K562 (cell line): ENCODE measurements at regions not wholly inside any gene's neighbourhood (a gene's known extent, or its start where the extent isn't known, plus 50 kb on each side); places are given as distances from the start of the nearest gene placed in this dataset.

ENCODE experiments used
- ATAC-seq: fragments of 200-7000 bp; cut with Tn5 transposase; 3 replicates; pipeline ENCODE4 v1.9.1; 2020; ENCODE audit warnings: moderate library complexity
- BruUV-seq: library from RNA; stranded (reverse); fragments of 400-500 nt; replicated peaks from 2 replicates; lab custom pipeline; 2021; lab: Mats Ljungman, UMichigan
- CTCF ChIA-PET: fragments of 300-600 bp; formaldehyde crosslinking; extraction: SDS; loops from one replicate; lab custom pipeline; 2021; ENCODE audit warnings: low intra/inter-chr PET ratio; lab: Yijun Ruan, JAX
- POLR2A ChIA-PET: fragments of 300-600, 350-650 bp; sonication (Branson Sonifier 250); formaldehyde crosslinking; extraction: SDS; loops from one replicate; lab custom pipeline; 2021; ENCODE audit warnings: antibody characterized with exemption, inconsistent platforms; lab: Yijun Ruan, JAX
- DNase-seq, 4 experiments: peaks; one replicate each; pipeline versions ENCODE4 v3.0.0 to v3.0.0-alpha.2; 2011 to 2018; ENCODE audit warnings: low spot score in 3 of 4, mixed read lengths in 3 of 4; ENCODE audit errors: extremely low read depth in 1 of 4
- FAIRE-seq: peaks from 2 replicates; lab custom pipeline; 2011; peaks lifted over from hg19 to GRCh38; lab: Jason Lieb, UNC
- H2AFZ ChIP-seq: 2 replicates; pipeline ENCODE4 v1.6.0; 2011; ENCODE audit warnings: low read depth, low read length, control low read depth, inconsistent platforms
- H3K27ac ChIP-seq: fragments of 200-600 bp; 3 replicates; pipeline ENCODE4 v1.8.0; 2011; ENCODE audit warnings: low read depth, mild to moderate bottlenecking, control low read depth, inconsistent platforms, low read length, moderate library complexity, mixed read lengths; ENCODE audit errors: extremely low read depth
- H3K27me3 ChIP-seq, 2 experiments: fragments of 300-600 bp in 1 of 2; 2 replicates in 1 of 2; 3 replicates in 1 of 2; pipeline versions ENCODE4 v1.6.0 to v1.8.0; 2011; ENCODE audit warnings: inconsistent platforms in 2 of 2, low read length in 2 of 2, mild to moderate bottlenecking in 1 of 2, mixed read lengths in 1 of 2, moderate library complexity in 1 of 2; ENCODE audit not compliant: control insufficient read depth in 2 of 2, insufficient read depth in 2 of 2
- H3K36me3 ChIP-seq: fragments of 300-600 bp; 3 replicates; pipeline ENCODE4 v1.8.0; 2011; ENCODE audit warnings: mild to moderate bottlenecking, low read length, inconsistent platforms; ENCODE audit not compliant: control insufficient read depth, insufficient read depth
- H3K4me1 ChIP-seq, 2 experiments: fragments of 200-600 bp in 1 of 2; replicated peaks in 1 of 2; 2 replicates in 1 of 2; 3 replicates in 1 of 2; pipeline versions ENCODE4 v1.5.1 to v1.8.0; 2011; ENCODE audit warnings: inconsistent platforms in 2 of 2, low read length in 2 of 2, mild to moderate bottlenecking in 1 of 2, mixed read lengths in 1 of 2, moderate library complexity in 1 of 2; ENCODE audit not compliant: control insufficient read depth in 2 of 2, insufficient read depth in 2 of 2
- H3K4me2 ChIP-seq: 2 replicates; pipeline ENCODE4 v1.6.1; 2011; ENCODE audit warnings: low read length, control low read depth, inconsistent platforms, mixed read lengths; ENCODE audit not compliant: insufficient read depth
- H3K4me3 ChIP-seq: fragments of 200-600 bp; sonication (generic), shearing (Covaris generic); 2 replicates; pipeline ENCODE4 v1.5.1; 2016; ENCODE audit warnings: control low read depth, inconsistent platforms
- H3K79me2 ChIP-seq: fragments of 200-600 bp; 3 replicates; pipeline ENCODE4 v1.8.0; 2011; ENCODE audit warnings: low read length, inconsistent platforms; ENCODE audit not compliant: control insufficient read depth, insufficient read depth
- H3K9ac ChIP-seq, 2 experiments: 2 replicates each; pipeline versions ENCODE4 v1.6.0 to v1.6.1; 2011; ENCODE audit warnings: low read depth in 2 of 2, low read length in 2 of 2, control low read depth in 1 of 2, inconsistent platforms in 1 of 2, mild to moderate bottlenecking in 1 of 2, mixed read lengths in 1 of 2; ENCODE audit not compliant: insufficient read depth in 1 of 2
- H3K9me1 ChIP-seq: one replicate; pipeline ENCODE4 v1.6.0; 2011; ENCODE audit warnings: inconsistent platforms, mild to moderate bottlenecking, low read length, moderate library complexity; ENCODE audit not compliant: control insufficient read depth, insufficient read depth
- H3K9me3 ChIP-seq: replicated peaks from 2 replicates; pipeline ENCODE4 v1.5.1; 2011; ENCODE audit warnings: low read depth, low read length, inconsistent platforms; ENCODE audit not compliant: control insufficient read depth, insufficient read depth
- H4K20me1 ChIP-seq: replicated peaks from 2 replicates; pipeline ENCODE4 v1.6.1; 2011; ENCODE audit warnings: low read length, inconsistent platforms, mixed read lengths; ENCODE audit not compliant: control insufficient read depth, insufficient read depth
- BDP1 ChIP-seq: IDR thresholded peaks from 3 replicates; pipeline ENCODE4 v1.6.1; 2011; ENCODE audit not compliant: insufficient read length, insufficient read depth
- CEBPZ ChIP-seq: fragments of 150-350 bp; IDR thresholded peaks from 2 replicates; pipeline ENCODE4 v1.6.1; 2014; ENCODE audit warnings: low read depth, mild to moderate bottlenecking, low read length, borderline replicate concordance
- DMBX1 ChIP-seq: fragments of 250-450 bp; sonication (Bioruptor Pico); IDR thresholded peaks from 2 replicates; pipeline ENCODE4 v1.8.0; 2022; ENCODE audit warnings: inconsistent platforms, mild to moderate bottlenecking, moderate library complexity, borderline replicate concordance
- EZH2 ChIP-seq: IDR thresholded peaks from 2 replicates; pipeline ENCODE4 v1.6.1; 2012; ENCODE audit warnings: low read depth, mild to moderate bottlenecking, inconsistent platforms, low read length, borderline replicate concordance
- HCFC1 ChIP-seq: IDR thresholded peaks from 2 replicates; pipeline ENCODE4 v1.6.1; 2012; ENCODE audit warnings: low read depth, low read length, improper control_type of control experiment
- MTA1 ChIP-seq: fragments of 450-650 bp; IDR thresholded peaks from 2 replicates; pipeline ENCODE4 v1.6.1; 2017; ENCODE audit warnings: borderline replicate concordance
- POLR2H ChIP-seq: IDR thresholded peaks from 2 replicates; pipeline ENCODE4 v1.6.1; 2016; ENCODE audit warnings: missing genetic modification characterization, low read depth, mild to moderate bottlenecking, control low read depth, missing compliant biosample characterization, moderate library complexity
- SMAD2 ChIP-seq: fragments of 150-350 bp; IDR thresholded peaks from 2 replicates; pipeline ENCODE4 v1.6.1; 2014; ENCODE audit warnings: low read depth, mild to moderate bottlenecking, low read length
- TBP ChIP-seq: optimal IDR thresholded peaks from 2 replicates; pipeline ENCODE3; 2011; ENCODE audit warnings: low read depth, low read length, improper control_type of control experiment
- ZC3H8 ChIP-seq: fragments of 450-650 bp; IDR thresholded peaks from 2 replicates; pipeline ENCODE4 v1.6.1; 2017
- ZNF174 ChIP-seq: fragments of 250-450 bp; sonication (Bioruptor Pico); IDR thresholded peaks from 2 replicates; pipeline ENCODE4 v1.4.0; 2020; ENCODE audit warnings: mild to moderate bottlenecking
- ZNF561 ChIP-seq: fragments of 450-650 bp; formaldehyde crosslinking; conservative IDR thresholded peaks from 2 replicates; pipeline ENCODE4 v1.4.0; 2020; ENCODE audit warnings: mild to moderate bottlenecking, moderate library complexity
- WGBS: fragments of 100-300 bp; shearing (Covaris generic); methylation state at CpG from one replicate; pipeline ENCODE4 v1.1.6; 2016; ENCODE audit warnings: low coverage, mixed read lengths; ENCODE audit not compliant: insufficient coverage; ENCODE audit errors: missing lambda C conversion rate; 5-methylcytosine and 5-hydroxymethylcytosine counted together
- in situ Hi-C: fragments of 300-500 bp; cut with MboI; formaldehyde crosslinking; loops from 4 replicates; pipeline ENCODE4 v1.15.0; 2018; ENCODE audit warnings: inconsistent platforms, mixed read lengths
- intact Hi-C: fragments of 100-400 bp; cut with micrococcal nuclease; formaldehyde crosslinking; loops from 2 replicates; pipeline ENCODE4 v1.14.2; 2022
- TF ChIP-seq, protein P1 (sequence below), 3 experiments: IDR thresholded peaks in 2 of 3; conservative IDR thresholded peaks in 1 of 3; 2 replicates each; pipeline ENCODE4 v1.5.1; 2011 to 2012; ENCODE audit warnings: low read length in 3 of 3, mild to moderate bottlenecking in 3 of 3, control low read depth in 2 of 3, improper control_type of control experiment in 1 of 3, inconsistent platforms in 1 of 3, low read depth in 1 of 3, mixed read lengths in 1 of 3, moderate library complexity in 1 of 3; ENCODE audit not compliant: insufficient read depth in 2 of 3

DNA sequence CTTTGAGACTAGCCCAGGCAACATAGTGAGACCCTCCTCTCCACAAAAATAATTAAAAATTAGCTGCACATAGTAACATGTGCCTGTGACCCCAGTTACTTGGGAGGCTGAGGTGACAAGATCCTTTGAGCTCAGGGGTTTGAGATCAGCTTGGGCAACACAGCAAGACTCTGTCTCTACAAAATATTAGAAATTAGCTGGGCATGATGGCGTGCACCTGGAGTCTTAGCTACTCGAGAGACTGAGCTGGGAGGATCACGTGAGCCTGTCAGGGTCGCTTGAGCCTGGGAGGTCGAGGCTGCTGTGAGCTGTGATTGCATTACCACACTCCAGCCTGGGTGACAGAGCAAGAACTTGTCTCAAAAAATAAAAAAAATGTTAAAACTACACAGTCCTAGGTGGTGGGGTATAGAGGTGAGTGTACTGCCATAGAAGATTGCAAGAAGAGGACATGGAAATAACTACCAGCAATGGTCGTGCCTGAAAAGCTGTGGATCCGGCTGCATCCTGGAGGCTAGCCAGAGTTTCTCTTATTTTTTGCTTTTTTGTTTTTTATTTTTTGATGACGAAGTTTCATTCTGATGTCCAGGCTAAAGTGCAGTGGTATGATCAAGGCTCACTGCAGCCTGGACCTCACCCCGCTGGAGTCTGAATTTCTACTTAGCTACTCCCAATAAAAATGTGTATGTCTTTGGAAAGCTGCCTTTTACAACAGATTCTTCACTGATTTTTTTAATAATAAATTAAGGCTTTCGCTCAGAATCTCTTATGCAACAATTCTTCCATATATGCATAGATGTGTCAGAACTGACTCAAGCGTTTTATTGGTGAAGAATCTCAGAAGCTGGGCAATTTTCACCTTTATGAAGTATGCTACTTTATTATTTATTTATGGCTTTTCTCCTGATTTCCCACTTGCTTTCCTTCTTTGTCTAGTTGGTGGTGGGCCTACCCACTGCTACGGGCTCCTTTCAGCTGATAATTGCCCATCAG, 393.8 kb downstream of the TSHZ3 start:
- H3K27ac ChIP-seq, result no peak overlapping the region
- no peaks in the 10 kb centered on the region for H3K36me3 ChIP-seq
- H3K4me2 ChIP-seq, result no peak overlapping the region
- no TSS peak for BruUV-seq
- no peak overlapping the region for H3K9ac ChIP-seq
- DNase-seq (no peak), FAIRE-seq (no peak), ATAC-seq (no peak)
- POLR2A ChIA-PET, result interaction anchor here (0.7 to 1.1 kb wide), 3 partner anchors 12 to 281 kb away, joined by 3 read pairs; no protein-coding TSS in a partner anchor
- intact Hi-C loops (no loop called here), in situ Hi-C loops (no loop called here)
- no peaks in the 10 kb centered on the region for H3K9me3 ChIP-seq
- WGBS, result under 1% methylated on average over 12 of the region's 12 CpGs
- H3K27me3 ChIP-seq, result no peaks in the 10 kb centered on the region
- no peak overlapping the region for H2AFZ ChIP-seq
- CTCF ChIA-PET, result no interaction called here
- TF ChIP-seq ZNF174 (CRISPR knock-in tag), result no peak
- no peak for TF ChIP-seq POLR2H (tag)
- no peak for TF ChIP-seq ZNF561 (CRISPR knock-in tag)
- TF ChIP-seq EZH2, result no peak
- TF ChIP-seq BDP1, result no peak
- TF ChIP-seq DMBX1, result no peak
- TF ChIP-seq ZC3H8, result no peak
- TF ChIP-seq, protein P1, sequence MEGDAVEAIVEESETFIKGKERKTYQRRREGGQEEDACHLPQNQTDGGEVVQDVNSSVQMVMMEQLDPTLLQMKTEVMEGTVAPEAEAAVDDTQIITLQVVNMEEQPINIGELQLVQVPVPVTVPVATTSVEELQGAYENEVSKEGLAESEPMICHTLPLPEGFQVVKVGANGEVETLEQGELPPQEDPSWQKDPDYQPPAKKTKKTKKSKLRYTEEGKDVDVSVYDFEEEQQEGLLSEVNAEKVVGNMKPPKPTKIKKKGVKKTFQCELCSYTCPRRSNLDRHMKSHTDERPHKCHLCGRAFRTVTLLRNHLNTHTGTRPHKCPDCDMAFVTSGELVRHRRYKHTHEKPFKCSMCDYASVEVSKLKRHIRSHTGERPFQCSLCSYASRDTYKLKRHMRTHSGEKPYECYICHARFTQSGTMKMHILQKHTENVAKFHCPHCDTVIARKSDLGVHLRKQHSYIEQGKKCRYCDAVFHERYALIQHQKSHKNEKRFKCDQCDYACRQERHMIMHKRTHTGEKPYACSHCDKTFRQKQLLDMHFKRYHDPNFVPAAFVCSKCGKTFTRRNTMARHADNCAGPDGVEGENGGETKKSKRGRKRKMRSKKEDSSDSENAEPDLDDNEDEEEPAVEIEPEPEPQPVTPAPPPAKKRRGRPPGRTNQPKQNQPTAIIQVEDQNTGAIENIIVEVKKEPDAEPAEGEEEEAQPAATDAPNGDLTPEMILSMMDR (IDR thresholded peaks at IDR 0.05 in 2 of 3, conservative IDR thresholded peaks at IDR 0.05 in 1 of 3; ENCODE audit: insufficient read depth in 2 of 3, low read depth in 1 of 3, low read length in 3 of 3), result no peak
- no peak for TF ChIP-seq CEBPZ
- no peak for TF ChIP-seq HCFC1
- no peak for TF ChIP-seq SMAD2
- TF ChIP-seq MTA1, result no peak
- TF ChIP-seq TBP, result no peak
- peaks cover 3% of the 10 kb centered on the region for H3K9me1 ChIP-seq
- H3K4me3 ChIP-seq, result no peak overlapping the region
- no peaks in the 10 kb centered on the region for H3K79me2 ChIP-seq
- H3K4me1 ChIP-seq, result no peaks in the 10 kb centered on the region
- H4K20me1 ChIP-seq, result no peaks in the 10 kb centered on the region
